PC-3 (cell line): ENCODE measurements at regions not wholly inside any gene's neighbourhood (a gene's known extent, or its start where the extent isn't known, plus 50 kb on each side); places are given as distances from the start of the nearest gene placed in this dataset.
"Not testable (repeated sequence)": the region's sequence is repeated elsewhere in the genome, so short reads cannot be mapped to it uniquely, and the experiment has no call there.

ENCODE experiments used
- ATAC-seq: fragments of 200-7000 bp; cut with Tn5 transposase; 2 replicates; pipeline ENCODE4 v1.9.1; 2020; ENCODE audit warnings: mild to moderate bottlenecking, moderate library complexity
- BruUV-seq: library from RNA; stranded (reverse); fragments of 400-500 nt; replicated peaks from 2 replicates; lab custom pipeline; 2021; lab: Mats Ljungman, UMichigan
- CTCF ChIA-PET: fragments of 300-600 bp; sonication (Branson Sonifier 250); formaldehyde crosslinking; loops from one replicate; lab custom pipeline; 2022; ENCODE audit warnings: antibody characterized with exemption; lab: Charles Lee
- POLR2A ChIA-PET: fragments of 300-600 bp; sonication (Branson Sonifier 250); formaldehyde crosslinking; loops from one replicate; lab custom pipeline; 2022; ENCODE audit warnings: antibody characterized with exemption; ENCODE audit not compliant: unreplicated experiment; lab: Charles Lee
- DNase-seq: peaks from one replicate; pipeline ENCODE4 v3.0.0-alpha.2; 2015
- H2AFZ ChIP-seq: fragments of 300-600 bp; sonication (generic); 2 replicates; pipeline ENCODE4 v1.6.0; 2016; ENCODE audit warnings: antibody characterized with exemption, low read length
- H3F3A ChIP-seq: fragments of 300-600 bp; sonication (generic); one replicate; pipeline ENCODE4 v1.6.0; 2017; ENCODE audit warnings: antibody characterized with exemption, low read length, control low read depth, mild to moderate bottlenecking; ENCODE audit not compliant: unreplicated experiment
- H3K27ac ChIP-seq: fragments of 300-600 bp; sonication (generic); 2 replicates; pipeline ENCODE4 v1.5.1; 2016; ENCODE audit warnings: mild to moderate bottlenecking, low read length
- H3K27me3 ChIP-seq: fragments of 300-600 bp; sonication (generic); 2 replicates; pipeline ENCODE4 v1.6.1; 2016; ENCODE audit warnings: low read length, mixed read lengths
- H3K36me3 ChIP-seq: fragments of 300-600 bp; sonication (generic); 2 replicates; pipeline ENCODE4 v1.6.1; 2016; ENCODE audit warnings: low read depth, mixed run types, low read length, mixed read lengths
- H3K4me1 ChIP-seq: fragments of 300-600 bp; sonication (generic); 2 replicates; pipeline ENCODE4 v1.5.1; 2016; ENCODE audit warnings: low read length; ENCODE audit not compliant: insufficient read depth
- H3K4me2 ChIP-seq: fragments of 300-600 bp; sonication (generic); 2 replicates; pipeline ENCODE4 v1.6.0; 2016; ENCODE audit warnings: low read length
- H3K4me3 ChIP-seq: fragments of 300-600 bp; sonication (generic); 2 replicates; pipeline ENCODE4 v1.5.1; 2016; ENCODE audit warnings: mild to moderate bottlenecking, low read length, mixed read lengths
- H3K79me2 ChIP-seq: fragments of 300-600 bp; sonication (generic); 2 replicates; pipeline ENCODE4 v1.6.1; 2017; ENCODE audit warnings: low read length, mixed read lengths
- H3K9ac ChIP-seq: fragments of 300-600 bp; sonication (generic); 2 replicates; pipeline ENCODE4 v1.6.0; 2016; ENCODE audit warnings: mild to moderate bottlenecking, low read length
- H3K9me2 ChIP-seq: fragments of 300-600 bp; sonication (generic); replicated peaks from 2 replicates; pipeline ENCODE4 v1.6.1; 2016; ENCODE audit warnings: mixed run types, low read length, mixed read lengths
- H3K9me3 ChIP-seq: fragments of 300-600 bp; sonication (generic); 2 replicates; pipeline ENCODE4 v1.6.1; 2016; ENCODE audit warnings: low read length, mixed read lengths
- H4K20me1 ChIP-seq: fragments of 300-600 bp; sonication (generic); 2 replicates; pipeline ENCODE4 v1.6.1; 2016; ENCODE audit warnings: low read length, mixed read lengths
- CTCF ChIP-seq: fragments of 300-600 bp; sonication (generic); conservative IDR thresholded peaks from 2 replicates; pipeline ENCODE4 v1.5.1; 2017; ENCODE audit warnings: antibody characterized with exemption, low read depth, mild to moderate bottlenecking, low read length
- EZH2 ChIP-seq: fragments of 300-600 bp; sonication (generic); IDR thresholded peaks from one replicate; pipeline ENCODE4 v1.6.1; 2017; ENCODE audit warnings: antibody characterized with exemption, mild to moderate bottlenecking, low read length; ENCODE audit not compliant: unreplicated experiment
- EZH2phosphoT487 ChIP-seq: fragments of 300-600 bp; sonication (generic); IDR thresholded peaks from 2 replicates; pipeline ENCODE4 v1.6.1; 2018; ENCODE audit warnings: mild to moderate bottlenecking, antibody characterized with exemption, low read length, borderline replicate concordance
- intact Hi-C: fragments of 100-400 bp; cut with micrococcal nuclease; formaldehyde crosslinking; loops from 2 replicates; pipeline ENCODE4 v1.9.0; 2023

GRCh38 chr21:25441835-25442234, 165.4 kb downstream of the MRPL39 start:
- Histone ChIP-seq H3K36me3 (no peaks in the 10 kb centered on the region), H3K9me2 (no peaks in the 10 kb centered on the region), H3K79me2 (no peaks in the 10 kb centered on the region), H3F3A (no peaks in the 10 kb centered on the region), H3K4me2 (no peak overlapping the region), H3K4me3 (no peak overlapping the region), H3K9ac (no peak overlapping the region), H3K27ac (no peak overlapping the region), H4K20me1 (no peaks in the 10 kb centered on the region), H3K4me1 (no peaks in the 10 kb centered on the region), H3K27me3 (no peaks in the 10 kb centered on the region), H3K9me3 (no peaks in the 10 kb centered on the region), H2AFZ (no peak overlapping the region)
- ChIA-PET CTCF (no interaction called here), POLR2A (no interaction called here)
- no peak for TF ChIP-seq CTCF
- no peak for TF ChIP-seq EZH2phosphoT487
- TF ChIP-seq EZH2 = no peak
- ATAC-seq = no peak
- DNase-seq = no peak
- BruUV-seq = no TSS peak
- intact Hi-C loops = no loop called here

GRCh38 chr21:25437465-25437864, 169.8 kb downstream of the MRPL39 start:
- intact Hi-C loops, CTCF ChIA-PET, H3K4me1 ChIP-seq: not testable (repeated sequence)

GRCh38 chr21:25428537-25428936, 178.7 kb downstream of the MRPL39 start:
- Histone ChIP-seq H3K9ac (no peak overlapping the region), H3K9me2 (no peaks in the 10 kb centered on the region), H3K36me3 (no peaks in the 10 kb centered on the region), H3K9me3 (no peaks in the 10 kb centered on the region), H2AFZ (no peak overlapping the region), H3K4me1 (no peaks in the 10 kb centered on the region), H3K27ac (no peak overlapping the region), H3K79me2 (no peaks in the 10 kb centered on the region), H4K20me1 (no peaks in the 10 kb centered on the region), H3K27me3 (no peaks in the 10 kb centered on the region), H3K4me3 (no peak overlapping the region), H3K4me2 (no peak overlapping the region), H3F3A (no peaks in the 10 kb centered on the region)
- CTCF ChIA-PET = no interaction called here
- intact Hi-C loops = no loop called here
- POLR2A ChIA-PET = interaction anchor here (0.6 kb wide), 1 partner anchor 239 kb away, joined by 4 read pairs; no protein-coding TSS in a partner anchor
- ATAC-seq (peak; percentile 38), DNase-seq (no peak)
- TF ChIP-seq EZH2phosphoT487 (no peak), CTCF (no peak), EZH2 (no peak)
- no TSS peak for BruUV-seq

More at GRCh38 chr21:25437465-25437864, 169.8 kb downstream of the MRPL39 start:
- H3K27ac ChIP-seq, H3F3A ChIP-seq, BruUV-seq, ATAC-seq, H4K20me1 ChIP-seq, DNase-seq, H3K9ac ChIP-seq, H3K79me2 ChIP-seq, H3K4me3 ChIP-seq, H3K27me3 ChIP-seq, H3K9me3 ChIP-seq, H3K36me3 ChIP-seq, H2AFZ ChIP-seq, H3K4me2 ChIP-seq, POLR2A ChIA-PET, H3K9me2 ChIP-seq: not testable (repeated sequence)
